GM21737 (cell line): ENCODE measurements at regions not wholly inside any gene's neighbourhood (a gene's known extent, or its start where the extent isn't known, plus 50 kb on each side); places are given as distances from the start of the nearest gene placed in this dataset.
"Not testable (repeated sequence)": the region's sequence is repeated elsewhere in the genome, so short reads cannot be mapped to it uniquely, and the experiment has no call there.

Source experiments
- ATAC-seq: cut with Tn5 transposase; IDR thresholded peaks from one replicate; pipeline ENCODE4 v1.9.1; 2021; ENCODE audit warnings: mild to moderate bottlenecking, moderate library complexity; ENCODE audit not compliant: unreplicated experiment

- no peak for ATAC-seq
Measured at GRCh38 chr1:34367954-34368353, 191.2 kb downstream of the C1orf94 start.

- no peak for ATAC-seq
Measured at GRCh38 chr1:34369701-34370455, 193.2 kb downstream of the C1orf94 start.

GRCh38 chr1:34370748-34371147, 194.0 kb downstream of the C1orf94 start:
- ATAC-seq = no peak

GRCh38 chr1:34371179-34371578, 194.5 kb downstream of the C1orf94 start:
- ATAC-seq = not testable (repeated sequence)

GRCh38 chr1:34371829-34372532, 195.3 kb downstream of the C1orf94 start:
- no peak for ATAC-seq

GRCh38 chr1:34372891-34373290, 196.2 kb downstream of the C1orf94 start:
- no peak for ATAC-seq

GRCh38 chr1:34373912-34374311, 197.2 kb downstream of the C1orf94 start:
- no peak for ATAC-seq

- ATAC-seq = no peak
Measured at GRCh38 chr1:34376531-34376930, 199.8 kb downstream of the C1orf94 start.

GRCh38 chr1:34378968-34379856, 202.5 kb downstream of the C1orf94 start:
- ATAC-seq = no peak

GRCh38 chr1:34379911-34380310, 203.2 kb downstream of the C1orf94 start:
- no peak for ATAC-seq

GRCh38 chr1:34380526-34381124, 203.9 kb downstream of the C1orf94 start:
- no peak for ATAC-seq

GRCh38 chr1:34389974-34390373, 213.3 kb downstream of the C1orf94 start:
- ATAC-seq = no peak

GRCh38 chr1:34396042-34396441, 219.3 kb downstream of the C1orf94 start:
- ATAC-seq = no peak

GRCh38 chr1:34398241-34398915, 221.7 kb downstream of the C1orf94 start:
- ATAC-seq = no peak

- no peak for ATAC-seq
Measured at GRCh38 chr1:34398916-34399275, 222.2 kb downstream of the C1orf94 start.

- ATAC-seq = no peak
Measured at GRCh38 chr1:34400675-34401074, 224.0 kb downstream of the C1orf94 start.

GRCh38 chr1:34403156-34403555, 226.4 kb downstream of the C1orf94 start:
- ATAC-seq = no peak

- no peak for ATAC-seq
Measured at GRCh38 chr1:34404804-34405203, 228.1 kb downstream of the C1orf94 start.

GRCh38 chr1:34405266-34405959, 228.7 kb downstream of the C1orf94 start:
- ATAC-seq = no peak

- ATAC-seq = no peak
Measured at GRCh38 chr1:34406377-34406776, 229.7 kb downstream of the C1orf94 start.
